ENCODE measurements at regions not wholly inside any gene's neighbourhood (a gene's known extent, or its start where the extent isn't known, plus 50 kb on each side); places are given as distances from the start of the nearest gene placed in this dataset.

GRCh38 chr19:28428663-28429348 lies 784.1 kb downstream of the UQCRFS1 start:
- TF ChIP-seq POLR2A (IDR thresholded peaks at IDR 0.05) (no peak), POLR2AphosphoS5 (IDR thresholded peaks at IDR 0.05) (no peak), CTCF (IDR thresholded peaks at IDR 0.05) (no peak), EP300 (IDR thresholded peaks at IDR 0.05) (no peak)

Data from sigmoid colon (tissue), 4 donors.